WTC11 (cell line): ENCODE measurements at regions not wholly inside any gene's neighbourhood (a gene's known extent, or its start where the extent isn't known, plus 50 kb on each side); places are given as distances from the start of the nearest gene placed in this dataset.

ENCODE experiments used
- CTCF ChIP-seq: fragments of 200-600 bp; IDR thresholded peaks from 2 replicates; pipeline ENCODE4 v1.8.0; 2022; ENCODE audit warnings: antibody characterized with exemption
- E2F4 ChIP-seq: sonication (generic); formaldehyde crosslinking; IDR thresholded peaks from 2 replicates; pipeline ENCODE4 v1.8.1; 2022; ENCODE audit warnings: low read depth, mild to moderate bottlenecking, moderate library complexity, missing genetic modification reagents, borderline replicate concordance
- ESRRA ChIP-seq: sonication (generic); formaldehyde crosslinking; IDR thresholded peaks from 2 replicates; pipeline ENCODE4 v1.8.1; 2022; ENCODE audit warnings: mild to moderate bottlenecking, missing genetic modification reagents, borderline replicate concordance
- NR2C2 ChIP-seq: sonication (generic); formaldehyde crosslinking; IDR thresholded peaks from 2 replicates; pipeline ENCODE4 v1.8.0; 2022; ENCODE audit warnings: mild to moderate bottlenecking, missing genetic modification reagents
- PRRX2 ChIP-seq: fragments of 250-450 bp; sonication (Bioruptor Pico); IDR thresholded peaks from 2 replicates; pipeline ENCODE4 v1.8.0; 2021; ENCODE audit warnings: mild to moderate bottlenecking
- RORB ChIP-seq: fragments of 250-450 bp; sonication (Bioruptor Pico); IDR thresholded peaks from 2 replicates; pipeline ENCODE4 v1.9.0; 2021; ENCODE audit warnings: mild to moderate bottlenecking
- STAT6 ChIP-seq: sonication (generic); formaldehyde crosslinking; conservative IDR thresholded peaks from 2 replicates; pipeline ENCODE4 v1.8.1; 2023; ENCODE audit warnings: mild to moderate bottlenecking, low read depth, missing genetic modification reagents, moderate library complexity
- TEAD4 ChIP-seq: sonication (generic); formaldehyde crosslinking; IDR thresholded peaks from 2 replicates; pipeline ENCODE4 v1.8.0; 2022; ENCODE audit warnings: mild to moderate bottlenecking, missing genetic modification reagents
- TP53 ChIP-seq: sonication (generic); formaldehyde crosslinking; IDR thresholded peaks from 2 replicates; pipeline ENCODE4 v1.8.1; 2023; ENCODE audit warnings: mild to moderate bottlenecking, missing genetic modification reagents
- ZBTB21 ChIP-seq: sonication (generic); formaldehyde crosslinking; IDR thresholded peaks from 2 replicates; pipeline ENCODE4 v1.8.1; 2023; ENCODE audit warnings: mild to moderate bottlenecking, missing genetic modification reagents, borderline replicate concordance

GRCh38 chr10:130964771-130965170, 346.8 kb downstream of the TCERG1L start:
- TF ChIP-seq CTCF (no peak), ZBTB21 (CRISPR knock-in tag) (no peak), TEAD4 (no peak), RORB (CRISPR knock-in tag) (no peak), PRRX2 (CRISPR knock-in tag) (no peak), E2F4 (CRISPR knock-in tag) (no peak), TP53 (CRISPR knock-in tag) (no peak), NR2C2 (CRISPR knock-in tag) (no peak), ESRRA (no peak), STAT6 (CRISPR knock-in tag) (no peak)
